GM19043 (cell line): ENCODE measurements at regions not wholly inside any gene's neighbourhood (a gene's known extent, or its start where the extent isn't known, plus 50 kb on each side); places are given as distances from the start of the nearest gene placed in this dataset.
"Not testable (repeated sequence)": the region's sequence is repeated elsewhere in the genome, so short reads cannot be mapped to it uniquely, and the experiment has no call there.

Experiments used
- ATAC-seq: cut with Tn5 transposase; IDR thresholded peaks from one replicate; pipeline ENCODE4 v1.9.1; 2021; ENCODE audit warnings: low read depth; ENCODE audit not compliant: unreplicated experiment

- no peak for ATAC-seq
These were observed 197.0 kb upstream of the VLDLR start for GRCh38 chr9:2424619-2425033.

- no peak for ATAC-seq
These were observed 195.9 kb upstream of the VLDLR start for GRCh38 chr9:2425676-2426075.

GRCh38 chr9:2427120-2427891 lies 194.3 kb upstream of the VLDLR start:
- ATAC-seq = no peak

- ATAC-seq = no peak
These were observed 181.6 kb upstream of the VLDLR start for GRCh38 chr9:2439957-2440356.

- ATAC-seq = not testable (repeated sequence)
These were observed 177.7 kb upstream of the VLDLR start for GRCh38 chr9:2443933-2444332.

GRCh38 chr9:2448193-2448738 lies 173.3 kb upstream of the VLDLR start:
- ATAC-seq = no peak

- ATAC-seq = no peak
These were observed 168.5 kb upstream of the VLDLR start for GRCh38 chr9:2453106-2453505.

- ATAC-seq = no peak
These were observed 167.9 kb upstream of the VLDLR start for GRCh38 chr9:2453701-2454100.

GRCh38 chr9:2459756-2460155 lies 161.8 kb upstream of the VLDLR start:
- ATAC-seq = no peak

- no peak for ATAC-seq
These were observed 159.7 kb upstream of the VLDLR start for GRCh38 chr9:2461892-2462291.

- no peak for ATAC-seq
These were observed 157.0 kb upstream of the VLDLR start for GRCh38 chr9:2464624-2465023.

- no peak for ATAC-seq
These were observed 156.1 kb upstream of the VLDLR start for GRCh38 chr9:2465516-2465915.

- peak; percentile 94 for ATAC-seq
These were observed 155.6 kb upstream of the VLDLR start for GRCh38 chr9:2465921-2466460.

- no peak for ATAC-seq
These were observed 154.9 kb upstream of the VLDLR start for GRCh38 chr9:2466703-2467102.

GRCh38 chr9:2469681-2470221 lies 151.8 kb upstream of the VLDLR start:
- no peak for ATAC-seq

- no peak for ATAC-seq
These were observed 147.9 kb upstream of the VLDLR start for GRCh38 chr9:2473681-2474080.

- ATAC-seq = no peak
These were observed 143.8 kb upstream of the VLDLR start for GRCh38 chr9:2477755-2478154.

GRCh38 chr9:2478421-2478820 lies 143.2 kb upstream of the VLDLR start:
- ATAC-seq = no peak

GRCh38 chr9:2479056-2479565 lies 142.5 kb upstream of the VLDLR start:
- ATAC-seq = no peak

GRCh38 chr9:2480255-2480837 lies 141.2 kb upstream of the VLDLR start:
- no peak for ATAC-seq

GRCh38 chr9:2481216-2481615 lies 140.4 kb upstream of the VLDLR start:
- no peak for ATAC-seq
